HepG2 (cell line): ENCODE measurements at regions not wholly inside any gene's neighbourhood (a gene's known extent, or its start where the extent isn't known, plus 50 kb on each side); places are given as distances from the start of the nearest gene placed in this dataset.

ENCODE experiments used
- ATAC-seq: fragments of 200-7000 bp; cut with Tn5 transposase; 3 replicates; pipeline ENCODE4 v1.9.1; 2020; ENCODE audit warnings: mild to moderate bottlenecking, moderate library complexity
- BruUV-seq: library from RNA; stranded (reverse); fragments of 400-500 nt; replicated peaks from 2 replicates; lab custom pipeline; 2021; lab: Mats Ljungman, UMichigan
- CTCF ChIA-PET: fragments of 300-600 bp; formaldehyde crosslinking; extraction: SDS; loops from one replicate; lab custom pipeline; 2021; ENCODE audit warnings: low total read pairs, inconsistent platforms, low intra/inter-chr PET ratio; lab: Yijun Ruan, JAX
- POLR2A ChIA-PET: fragments of 350-600 bp; sonication (Branson Sonifier 250); formaldehyde crosslinking; loops from one replicate; lab custom pipeline; 2020; ENCODE audit warnings: antibody characterized with exemption, inconsistent platforms; lab: Yijun Ruan, JAX
- DNase-seq: peaks from one replicate; pipeline ENCODE4 v3.0.0-alpha.2; 2015; ENCODE audit warnings: low spot score
- FAIRE-seq: peaks from 3 replicates; lab custom pipeline; 2011; peaks lifted over from hg19 to GRCh38; lab: Jason Lieb, UNC
- H2AFZ ChIP-seq: one replicate; pipeline ENCODE4 v1.6.1; 2011; ENCODE audit warnings: low read length, inconsistent platforms
- H3K27ac ChIP-seq: fragments of 300-600 bp; 3 replicates; pipeline ENCODE4 v1.8.0; 2011; ENCODE audit warnings: mixed run types, mild to moderate bottlenecking, mixed read lengths, low read length, inconsistent platforms; ENCODE audit not compliant: insufficient read depth; ENCODE audit errors: extremely low read length
- H3K27me3 ChIP-seq, 2 experiments: fragments of 200-600 bp in 1 of 2; 2 replicates in 1 of 2; 3 replicates in 1 of 2; pipeline versions ENCODE4 v1.6.0 to v1.8.0; 2011; ENCODE audit warnings: low read length in 2 of 2, mild to moderate bottlenecking in 2 of 2, moderate library complexity in 2 of 2, inconsistent platforms in 1 of 2; ENCODE audit not compliant: insufficient read depth in 2 of 2, control insufficient read depth in 1 of 2
- H3K36me3 ChIP-seq, 2 experiments: fragments of 200-600 bp in 1 of 2; replicated peaks in 1 of 2; 2 replicates in 1 of 2; 3 replicates in 1 of 2; pipeline versions ENCODE4 v1.5.1 to v1.8.0; 2011; ENCODE audit warnings: low read length in 2 of 2, inconsistent platforms in 1 of 2; ENCODE audit not compliant: insufficient read depth in 2 of 2, control insufficient read depth in 1 of 2
- H3K4me1 ChIP-seq: 2 replicates; pipeline ENCODE4 v1.5.1; 2012; ENCODE audit warnings: low read length, inconsistent platforms; ENCODE audit not compliant: insufficient read depth
- H3K4me2 ChIP-seq: 2 replicates; pipeline ENCODE4 v1.6.0; 2011; ENCODE audit warnings: low read depth, low read length, inconsistent platforms
- H3K4me3 ChIP-seq, 3 experiments: fragments of 200-600 bp in 1 of 3; sonication (generic), shearing (Covaris generic) in 1 of 3; replicated peaks in 1 of 3; 2 replicates each; pipeline ENCODE4 v1.5.1; 2011 to 2016; ENCODE audit warnings: low read length in 3 of 3, inconsistent platforms in 2 of 3, low read depth in 2 of 3, mild to moderate bottlenecking in 2 of 3, control low read depth in 1 of 3, mixed read lengths in 1 of 3; ENCODE audit not compliant: insufficient read depth in 1 of 3
- H3K79me2 ChIP-seq: one replicate; pipeline ENCODE4 v1.6.1; 2011; ENCODE audit warnings: low read length, inconsistent platforms; ENCODE audit not compliant: insufficient read depth
- H3K9ac ChIP-seq: 2 replicates; pipeline ENCODE4 v1.6.0; 2011; ENCODE audit warnings: mild to moderate bottlenecking, low read depth, low read length, inconsistent platforms; ENCODE audit not compliant: insufficient read depth
- H3K9me3 ChIP-seq: 2 replicates; pipeline ENCODE4 v1.5.1; 2012; ENCODE audit warnings: mild to moderate bottlenecking, low read length
- H4K20me1 ChIP-seq: 2 replicates; pipeline ENCODE4 v1.6.0; 2011; ENCODE audit warnings: inconsistent platforms, mild to moderate bottlenecking, low read length, moderate library complexity; ENCODE audit not compliant: insufficient read depth
- MTERF4 ChIP-seq: sonication (generic); formaldehyde crosslinking; IDR thresholded peaks from 2 replicates; pipeline ENCODE4 v1.8.0; 2023; ENCODE audit warnings: mild to moderate bottlenecking, missing genetic modification reagents
- MZF1 ChIP-seq: sonication (generic); formaldehyde crosslinking; IDR thresholded peaks from 2 replicates; pipeline ENCODE4 v1.8.1; 2023; ENCODE audit warnings: mild to moderate bottlenecking, missing genetic modification reagents, borderline replicate concordance
- POLR2A ChIP-seq, 2 experiments: IDR thresholded peaks; 2 replicates each; pipeline ENCODE4 v1.6.1; 2011; ENCODE audit warnings: low read depth in 2 of 2, low read length in 2 of 2, mild to moderate bottlenecking in 1 of 2, moderate library complexity in 1 of 2; ENCODE audit not compliant: insufficient read depth in 1 of 2
- SKIL ChIP-seq: sonication (generic); formaldehyde crosslinking; IDR thresholded peaks from 2 replicates; pipeline ENCODE4 v1.8.0; 2022; ENCODE audit warnings: missing genetic modification reagents, mild to moderate bottlenecking, moderate library complexity, borderline replicate concordance
- WIZ ChIP-seq: sonication (generic); formaldehyde crosslinking; IDR thresholded peaks from 2 replicates; pipeline ENCODE4 v1.5.1; 2020; ENCODE audit warnings: mild to moderate bottlenecking, missing genetic modification reagents
- ZC3H13 ChIP-seq: sonication (generic); formaldehyde crosslinking; IDR thresholded peaks from 2 replicates; pipeline ENCODE4 v1.8.1; 2023; ENCODE audit warnings: mild to moderate bottlenecking, missing genetic modification reagents, moderate library complexity
- ZNF513 ChIP-seq: sonication (generic); formaldehyde crosslinking; conservative IDR thresholded peaks from 2 replicates; pipeline ENCODE4 v1.5.0; 2020; ENCODE audit warnings: missing genetic modification reagents
- WGBS: methylation state at CpG from one replicate; pipeline ENCODE4 v1.1.6; 2017; ENCODE audit warnings: low lambda C conversion rate; 5-methylcytosine and 5-hydroxymethylcytosine counted together
- in situ Hi-C: cut with HindIII; loops from 2 replicates; pipeline ENCODE4 v1.10.0; 2017; ENCODE audit warnings: low pct_unique_long_range_greater_than_20kb; ENCODE audit not compliant: extremely low pct_ligation_motif_present
- intact Hi-C: fragments of 100-400 bp; cut with micrococcal nuclease; formaldehyde crosslinking; loops from one replicate; pipeline ENCODE4 v1.10.0; 2022; ENCODE audit not compliant: unreplicated experiment

DNA sequence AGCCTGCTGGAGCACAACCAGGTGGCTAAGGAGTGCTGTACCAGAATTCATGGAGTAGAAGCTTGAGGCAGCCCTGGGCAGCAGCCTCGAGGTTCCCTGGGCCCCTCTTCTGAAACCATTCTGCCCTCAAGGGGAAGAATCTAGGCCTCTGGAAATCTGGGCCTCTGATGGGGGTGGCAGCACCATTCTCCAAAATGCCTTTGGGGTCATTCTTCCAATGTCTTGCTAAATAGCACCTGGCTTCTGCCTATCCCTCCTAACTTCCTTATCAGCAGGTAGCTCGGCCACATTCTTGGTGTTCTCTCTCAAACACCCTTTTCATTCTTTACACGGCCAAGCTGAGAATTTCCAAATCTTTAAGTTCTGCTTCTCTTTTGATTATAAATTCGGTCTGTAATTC lies 473.6 kb downstream of the BCOR start:
- Histone ChIP-seq H2AFZ (no peak overlapping the region), H3K27ac (no peak overlapping the region), H3K4me3 (no peak overlapping the region), H3K79me2 (no peaks in the 10 kb centered on the region), H3K4me2 (no peak overlapping the region), H3K27me3 (no peaks in the 10 kb centered on the region), H3K36me3 (no peaks in the 10 kb centered on the region), H4K20me1 (no peaks in the 10 kb centered on the region), H3K4me1 (no peaks in the 10 kb centered on the region), H3K9ac (no peak overlapping the region), H3K9me3 (no peaks in the 10 kb centered on the region)
- in situ Hi-C loops: no loop called here
- CTCF ChIA-PET: no interaction called here
- WGBS: 27% methylated on average over 3 of the region's 4 CpGs
- POLR2A ChIA-PET: no interaction called here
- TF ChIP-seq SKIL (no peak), ZNF513 (no peak), WIZ (CRISPR knock-in tag) (no peak), POLR2A (IDR thresholded peaks at IDR 0.05; ENCODE audit: insufficient read depth in 1 of 2, low read depth in 2 of 2, low read length in 2 of 2) (no peak), ZC3H13 (CRISPR knock-in tag) (no peak), MZF1 (CRISPR knock-in tag) (no peak), MTERF4 (CRISPR knock-in tag) (no peak)
- no peak for DNase-seq
- intact Hi-C loops: no loop called here
- no TSS peak for BruUV-seq
- ATAC-seq: no peak
- no peak for FAIRE-seq
